Eye (tissue), 1 donor: ENCODE measurements at regions not wholly inside any gene's neighbourhood (a gene's known extent, or its start where the extent isn't known, plus 50 kb on each side); places are given as distances from the start of the nearest gene placed in this dataset.
A peak's percentile ranks its signal among the peaks of the same experiment; 100 is the strongest.

Experiments
- DNase-seq: peaks from one replicate; pipeline ENCODE4 v3.0.0-alpha.2; 2015

DNA sequence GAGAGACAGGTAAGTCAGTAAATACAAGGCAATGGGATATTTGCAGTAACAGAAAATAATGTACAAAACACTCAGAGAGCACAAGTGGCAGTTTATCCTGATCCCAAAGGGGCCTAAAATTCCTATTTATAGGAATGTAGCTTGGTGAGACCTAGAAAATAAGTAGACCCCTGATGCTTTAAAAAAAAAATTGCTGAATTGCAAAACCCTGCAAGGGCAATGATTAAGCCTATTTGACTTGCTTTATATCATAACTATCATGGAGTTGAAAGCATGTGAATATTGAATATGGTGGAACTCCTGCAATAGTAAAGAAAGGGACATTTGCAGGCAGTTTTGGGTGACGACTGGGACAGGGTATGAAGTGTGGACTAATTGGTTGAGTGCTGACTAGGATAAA is 101.9 kb upstream of the C1orf21 start:
- DNase-seq: no peak

- no peak for DNase-seq
These were observed 101.3 kb upstream of the C1orf21 start for GRCh38 chr1:184285401-184286087.

DNA sequence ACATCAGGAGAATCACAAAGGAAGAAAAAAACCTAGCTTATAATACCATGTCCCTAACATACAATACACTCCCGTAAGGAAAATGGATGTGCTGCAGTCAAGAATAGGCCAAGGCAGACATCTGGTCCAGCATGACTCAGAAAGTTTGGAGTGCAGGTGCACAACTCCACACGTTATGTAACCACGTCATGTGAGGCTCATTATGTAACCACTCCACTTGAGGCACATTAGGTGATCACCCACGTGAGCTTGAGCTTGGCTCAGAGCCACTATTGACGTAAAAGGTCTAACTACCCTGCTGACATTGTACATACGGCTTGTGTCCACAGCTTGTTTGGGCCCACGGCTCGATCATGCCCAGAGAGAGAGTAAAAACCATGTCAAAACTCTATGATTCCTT is 99.8 kb upstream of the C1orf21 start:
- no peak for DNase-seq

GRCh38 chr1:184289825-184290550 is 96.8 kb upstream of the C1orf21 start:
- peak; percentile 25 for DNase-seq

- no peak for DNase-seq
These were observed 95.1 kb upstream of the C1orf21 start for GRCh38 chr1:184291701-184292100.

- DNase-seq: no peak
These were observed 94.7 kb upstream of the C1orf21 start for GRCh38 chr1:184292101-184292500.

GRCh38 chr1:184294101-184294500 is 92.7 kb upstream of the C1orf21 start:
- no peak for DNase-seq

GRCh38 chr1:184296466-184297243 is 90.2 kb upstream of the C1orf21 start:
- DNase-seq: peak; percentile 92

- DNase-seq: no peak
These were observed 89.5 kb upstream of the C1orf21 start for GRCh38 chr1:184297244-184297750.

- peak; percentile 72 for DNase-seq
These were observed 88.1 kb upstream of the C1orf21 start for GRCh38 chr1:184298440-184299405.

DNA sequence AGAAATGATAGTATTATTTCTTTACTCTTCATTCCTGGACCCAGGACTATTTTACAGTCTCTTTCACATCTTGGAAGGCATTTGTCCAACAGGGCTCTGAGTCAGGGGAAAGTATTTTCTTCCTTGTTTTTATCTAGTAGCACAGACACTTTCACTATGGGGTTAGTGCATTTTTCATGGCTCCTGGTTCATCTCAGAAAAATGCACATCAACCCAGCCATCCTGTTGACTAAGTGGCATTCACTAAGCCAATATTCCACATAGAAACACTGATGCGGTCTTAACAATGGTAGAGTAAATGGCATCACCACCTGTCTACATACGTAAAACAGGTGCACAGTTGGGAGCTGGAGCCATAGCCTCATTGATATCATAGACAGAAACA is 87.4 kb upstream of the C1orf21 start:
- no peak for DNase-seq

DNA sequence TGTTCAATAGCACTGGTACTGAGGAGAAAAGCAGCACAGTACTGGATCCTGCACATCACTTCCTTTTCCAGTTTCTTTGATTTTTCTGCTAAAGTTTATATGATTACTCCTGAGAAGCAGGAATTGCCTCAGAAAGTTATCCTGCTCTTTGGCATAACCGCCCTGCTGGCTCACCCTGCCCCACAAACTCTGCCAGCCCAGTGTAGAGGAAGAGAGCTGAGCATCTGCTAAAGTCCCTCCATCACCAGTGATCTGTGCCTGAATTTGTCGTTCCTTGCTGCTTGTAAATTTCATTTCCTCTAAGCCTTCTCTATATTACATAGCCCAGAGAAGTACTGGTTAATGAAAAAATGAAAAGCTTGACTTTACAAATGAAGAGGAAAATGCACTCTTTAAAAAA is 87.0 kb upstream of the C1orf21 start:
- no peak for DNase-seq

- DNase-seq: no peak
These were observed 86.4 kb upstream of the C1orf21 start for GRCh38 chr1:184300446-184300845.

DNA sequence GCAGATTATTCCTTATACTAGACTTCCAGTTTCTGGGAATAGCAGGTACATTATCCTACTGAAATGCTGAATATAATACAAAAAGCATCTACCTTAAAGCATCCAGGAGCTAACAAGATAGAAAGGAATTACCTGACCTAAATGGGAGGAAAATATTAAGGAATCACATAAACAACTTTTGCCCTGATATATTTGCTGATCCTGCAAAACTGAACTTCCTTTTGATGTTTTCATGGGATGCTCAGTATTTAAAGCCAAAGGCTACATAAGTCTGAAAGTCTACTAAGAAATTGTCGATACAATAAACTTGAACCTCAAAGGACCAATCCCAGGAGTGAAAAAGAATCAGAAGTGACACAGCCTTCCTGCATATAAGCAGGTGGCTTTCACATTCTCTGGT is 85.6 kb upstream of the C1orf21 start:
- DNase-seq: no peak

- no peak for DNase-seq
These were observed 84.5 kb upstream of the C1orf21 start for GRCh38 chr1:184302346-184302745.

GRCh38 chr1:184310157-184310819 is 76.5 kb upstream of the C1orf21 start:
- DNase-seq: no peak

GRCh38 chr1:184311580-184311979 is 75.2 kb upstream of the C1orf21 start:
- DNase-seq: no peak

DNA sequence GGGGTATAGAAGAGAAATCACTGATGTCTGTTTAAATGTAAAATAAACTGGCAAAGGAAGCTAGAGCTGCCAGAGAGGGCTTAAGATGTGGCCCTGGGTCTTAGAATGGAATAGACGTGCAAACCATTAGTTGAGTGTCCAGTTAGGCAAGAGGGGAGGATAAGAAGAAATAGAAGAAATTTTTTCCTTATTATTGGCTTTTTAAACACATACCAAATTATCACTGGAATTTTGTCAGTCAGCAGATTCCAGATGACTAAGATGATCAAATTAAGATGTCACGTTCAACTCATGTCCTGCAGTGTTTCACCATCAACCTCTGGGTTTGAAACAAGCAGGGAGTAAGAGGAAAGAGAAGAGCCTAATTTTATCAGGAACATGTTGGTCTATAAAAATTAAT is 71.6 kb upstream of the C1orf21 start:
- no peak for DNase-seq

- no peak for DNase-seq
These were observed 67.0 kb upstream of the C1orf21 start for GRCh38 chr1:184319879-184320278.

DNA sequence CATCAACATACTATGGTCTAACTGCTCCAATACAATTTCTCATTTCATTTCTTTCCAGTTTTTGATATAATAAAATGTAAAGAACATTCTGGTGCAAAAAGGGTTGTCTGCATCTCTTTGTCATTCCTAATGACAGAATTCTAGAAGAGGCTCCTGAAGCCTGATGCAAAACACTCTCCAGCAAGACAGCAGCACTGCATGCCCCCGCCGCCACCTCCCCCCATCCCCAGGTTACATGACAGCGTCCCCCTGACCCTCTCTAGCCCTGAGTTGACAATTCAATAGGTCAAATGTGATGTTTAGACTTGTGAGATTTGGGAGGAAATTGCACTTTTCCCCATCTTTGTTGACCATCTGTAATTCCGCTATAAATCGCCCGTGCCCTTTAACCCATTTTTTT is 64.6 kb upstream of the C1orf21 start:
- DNase-seq: no peak

DNA sequence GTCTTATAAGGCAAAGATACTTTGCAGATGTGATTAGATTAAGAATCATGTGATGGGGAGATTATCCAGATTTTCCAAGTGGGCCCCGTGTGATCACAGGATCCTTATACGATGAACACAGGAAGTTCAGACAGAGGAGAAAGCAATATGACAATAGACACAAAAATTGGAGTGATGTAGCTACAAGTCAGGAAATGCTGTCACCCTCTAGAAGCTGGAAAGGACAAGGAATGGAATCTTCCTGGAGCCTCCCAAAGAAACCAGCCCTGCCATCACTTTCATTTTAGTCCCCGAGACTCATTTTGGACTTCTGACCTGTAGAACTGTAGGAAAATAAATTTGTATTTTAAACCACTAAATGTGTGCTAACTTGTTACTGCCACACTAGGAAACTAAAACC is 61.9 kb upstream of the C1orf21 start:
- DNase-seq: no peak

DNA sequence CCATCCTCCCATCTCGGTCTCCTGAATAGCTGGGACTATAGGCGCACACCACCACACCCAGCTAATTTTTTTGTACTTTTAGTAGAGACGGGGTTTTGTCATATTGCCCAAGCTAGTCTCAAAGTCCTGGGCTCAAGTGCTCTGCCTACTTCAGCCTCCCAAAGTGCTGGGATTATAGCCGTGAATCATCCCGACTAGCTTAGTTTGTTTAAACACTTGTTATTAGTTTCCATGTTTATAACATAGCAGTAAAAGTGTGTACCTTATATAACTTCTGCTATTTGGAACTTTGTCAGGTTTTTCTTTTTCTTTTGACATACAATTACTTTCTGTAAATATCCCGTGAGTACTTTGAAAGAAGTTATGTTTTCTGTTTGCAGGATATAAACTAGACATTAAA is 60.6 kb upstream of the C1orf21 start:
- no peak for DNase-seq
